Activated CD8-positive, alpha-beta T cell treated with anti-CD3 and anti-CD28 coated beads for 36 hours (primary cell): ENCODE measurements at regions not wholly inside any gene's neighbourhood (a gene's known extent, or its start where the extent isn't known, plus 50 kb on each side); places are given as distances from the start of the nearest gene placed in this dataset.

Experiments
- ATAC-seq: fragments of 200-7000 bp; cut with Tn5 transposase; one replicate; pipeline ENCODE4 v1.10.0; 2021; ENCODE audit warnings: mild to moderate bottlenecking, moderate library complexity
- CTCF ChIA-PET: fragments of 350-600 bp; sonication (Branson Sonifier 250); formaldehyde crosslinking; loops from one replicate; lab custom pipeline; 2021; ENCODE audit warnings: antibody characterized with exemption; lab: Charles Lee
- POLR2A ChIA-PET: fragments of 350-600 bp; sonication (Branson Sonifier 250); formaldehyde crosslinking; loops from one replicate; lab custom pipeline; 2021; ENCODE audit warnings: antibody characterized with exemption; lab: Charles Lee
- DNase-seq: peaks from one replicate; pipeline ENCODE4 v3.0.0-alpha.2; 2020
- H3K27ac Mint-ChIP-seq: one replicate; pipeline ENCODE4 v1.8.0; 2021; ENCODE audit warnings: mild to moderate bottlenecking, mixed read lengths
- H3K27me3 Mint-ChIP-seq: one replicate; pipeline ENCODE4 v1.8.0; 2021; ENCODE audit warnings: mixed read lengths
- H3K36me3 Mint-ChIP-seq: one replicate; pipeline ENCODE4 v1.8.0; 2021; ENCODE audit warnings: low read depth, mixed read lengths
- H3K4me1 Mint-ChIP-seq: one replicate; pipeline ENCODE4 v1.8.0; 2021; ENCODE audit warnings: low read depth, mixed read lengths
- H3K4me3 Mint-ChIP-seq: one replicate; pipeline ENCODE4 v1.8.0; 2021; ENCODE audit warnings: mild to moderate bottlenecking, moderate library complexity, mixed read lengths
- H3K9me3 Mint-ChIP-seq: one replicate; pipeline ENCODE4 v1.8.0; 2021; ENCODE audit warnings: mixed read lengths
- intact Hi-C: fragments of 100-400 bp; cut with micrococcal nuclease; formaldehyde crosslinking; loops from one replicate; pipeline ENCODE4 v1.10.0; 2022
- TF ChIP-seq, protein P1 (sequence below): fragments of 200-600 bp; IDR thresholded peaks from one replicate; pipeline ENCODE4 v1.8.0; 2022; ENCODE audit warnings: antibody characterized with exemption, mild to moderate bottlenecking

DNA sequence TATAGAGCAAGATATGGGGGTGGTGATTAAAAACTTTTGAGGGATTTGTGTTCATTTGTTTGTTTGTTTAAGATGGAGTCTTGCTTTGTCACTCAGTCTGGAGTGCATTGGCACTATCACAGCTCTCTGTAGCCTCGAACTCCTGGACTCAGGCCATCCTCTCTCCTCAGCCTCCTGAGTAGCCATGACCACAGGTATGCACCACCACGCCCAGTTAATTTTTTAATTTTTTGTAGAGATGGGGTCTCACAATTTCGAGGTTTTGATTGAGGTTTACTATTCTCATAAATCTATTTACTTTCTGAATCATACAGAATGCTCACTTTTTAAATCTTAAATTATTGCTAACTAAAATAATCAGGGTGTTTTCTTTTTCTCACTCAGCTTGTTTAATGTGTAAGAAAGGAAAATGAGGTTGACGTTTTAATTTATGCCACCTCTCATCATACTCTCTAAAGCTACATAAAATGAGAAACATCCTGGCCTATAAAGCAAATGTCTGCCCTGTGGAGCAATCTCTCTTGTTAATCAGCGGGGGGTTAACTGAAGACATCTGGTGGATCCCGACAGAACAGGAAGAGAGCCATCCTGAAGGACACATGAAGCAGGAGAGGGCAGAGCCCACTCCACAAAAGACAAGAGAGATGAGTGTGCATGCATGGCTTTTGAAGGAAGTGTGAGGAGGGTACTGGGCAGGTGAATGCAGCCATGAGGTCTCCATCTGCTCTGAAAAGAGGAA lies 589.1 kb upstream of the SLC8A1 start:
- H3K27ac Mint-ChIP-seq = no peak overlapping the region
- H3K4me1 Mint-ChIP-seq = no peaks in the 10 kb centered on the region
- no peaks in the 10 kb centered on the region for H3K36me3 Mint-ChIP-seq
- intact Hi-C loops = no loop called here
- H3K27me3 Mint-ChIP-seq = no peaks in the 10 kb centered on the region
- TF ChIP-seq, protein P1, sequence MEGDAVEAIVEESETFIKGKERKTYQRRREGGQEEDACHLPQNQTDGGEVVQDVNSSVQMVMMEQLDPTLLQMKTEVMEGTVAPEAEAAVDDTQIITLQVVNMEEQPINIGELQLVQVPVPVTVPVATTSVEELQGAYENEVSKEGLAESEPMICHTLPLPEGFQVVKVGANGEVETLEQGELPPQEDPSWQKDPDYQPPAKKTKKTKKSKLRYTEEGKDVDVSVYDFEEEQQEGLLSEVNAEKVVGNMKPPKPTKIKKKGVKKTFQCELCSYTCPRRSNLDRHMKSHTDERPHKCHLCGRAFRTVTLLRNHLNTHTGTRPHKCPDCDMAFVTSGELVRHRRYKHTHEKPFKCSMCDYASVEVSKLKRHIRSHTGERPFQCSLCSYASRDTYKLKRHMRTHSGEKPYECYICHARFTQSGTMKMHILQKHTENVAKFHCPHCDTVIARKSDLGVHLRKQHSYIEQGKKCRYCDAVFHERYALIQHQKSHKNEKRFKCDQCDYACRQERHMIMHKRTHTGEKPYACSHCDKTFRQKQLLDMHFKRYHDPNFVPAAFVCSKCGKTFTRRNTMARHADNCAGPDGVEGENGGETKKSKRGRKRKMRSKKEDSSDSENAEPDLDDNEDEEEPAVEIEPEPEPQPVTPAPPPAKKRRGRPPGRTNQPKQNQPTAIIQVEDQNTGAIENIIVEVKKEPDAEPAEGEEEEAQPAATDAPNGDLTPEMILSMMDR = no peak
- no peak overlapping the region for H3K4me3 Mint-ChIP-seq
- peaks cover 1% of the 10 kb centered on the region for H3K9me3 Mint-ChIP-seq
- no peak for DNase-seq
- ChIA-PET POLR2A (no interaction called here), CTCF (no interaction called here)
- ATAC-seq = no peak

DNA sequence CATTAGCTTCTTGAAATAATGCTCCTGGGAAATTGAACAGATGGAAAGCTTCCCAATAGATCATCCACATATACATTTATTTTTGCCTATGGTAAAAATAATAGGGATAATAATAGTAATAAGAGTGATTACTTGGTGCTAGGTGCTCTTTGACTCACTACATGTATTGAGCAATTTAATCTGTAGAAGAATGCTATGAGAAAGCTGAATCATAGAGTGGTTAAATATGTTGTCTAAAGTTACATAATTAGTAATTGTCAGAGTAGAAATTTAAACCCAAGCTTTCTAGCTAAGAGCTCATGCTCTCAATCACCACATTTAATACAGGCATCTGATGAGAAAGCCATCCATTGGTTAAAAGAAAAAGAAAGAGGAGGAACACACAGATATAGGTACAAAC lies 590.5 kb upstream of the SLC8A1 start:
- ATAC-seq (no peak), DNase-seq (no peak)
- H3K4me3 Mint-ChIP-seq = no peak overlapping the region
- H3K27ac Mint-ChIP-seq = no peak overlapping the region
- CTCF ChIA-PET = no interaction called here
- POLR2A ChIA-PET = no interaction called here
- H3K4me1 Mint-ChIP-seq = no peaks in the 10 kb centered on the region
- intact Hi-C loops = no loop called here
- H3K9me3 Mint-ChIP-seq = peaks cover 1% of the 10 kb centered on the region
- H3K36me3 Mint-ChIP-seq = no peaks in the 10 kb centered on the region
- H3K27me3 Mint-ChIP-seq = no peaks in the 10 kb centered on the region
- TF ChIP-seq, protein P1 = no peak

DNA sequence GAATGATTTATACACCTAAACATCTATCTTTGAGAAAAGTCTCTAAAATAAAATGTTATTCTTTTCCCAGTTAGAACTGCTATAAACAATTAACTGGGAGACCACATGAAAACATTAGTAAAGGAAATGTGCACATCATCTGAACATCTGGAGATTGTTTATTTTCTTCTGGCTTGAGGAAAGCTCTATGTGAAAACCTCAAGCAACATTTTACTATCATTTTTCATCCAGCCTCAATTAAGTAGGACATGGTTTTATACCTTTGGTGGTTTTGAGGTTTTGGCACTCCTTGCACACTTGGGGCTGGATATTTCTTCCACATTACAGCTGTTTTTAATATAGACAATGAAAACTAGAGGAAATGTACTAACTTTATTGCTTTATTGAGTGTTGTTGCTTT lies 609.5 kb upstream of the SLC8A1 start:
- TF ChIP-seq, protein P1 = no peak
- POLR2A ChIA-PET = no interaction called here
- CTCF ChIA-PET = no interaction called here

DNA sequence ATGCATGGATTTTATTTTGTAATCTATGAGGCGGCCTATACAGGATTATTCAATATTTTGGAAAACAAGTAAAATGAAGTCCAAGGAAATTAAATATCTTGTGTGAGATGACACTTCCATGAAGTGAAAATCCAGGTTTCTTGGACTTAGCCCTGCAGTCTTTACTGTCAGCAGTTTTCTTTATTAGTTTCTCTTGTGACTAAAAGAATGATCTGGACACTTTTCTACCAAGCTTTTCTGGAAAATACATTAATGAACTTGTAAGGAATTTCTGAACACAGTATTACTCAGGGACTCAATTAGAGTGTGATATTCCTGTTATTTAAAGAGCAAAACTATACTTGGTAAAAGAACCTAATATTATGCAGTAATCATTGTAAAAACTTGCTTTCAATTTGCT lies 610.4 kb upstream of the SLC8A1 start:
- no peaks in the 10 kb centered on the region for H3K27me3 Mint-ChIP-seq
- no peak overlapping the region for H3K27ac Mint-ChIP-seq
- POLR2A ChIA-PET = no interaction called here
- ATAC-seq (no peak), DNase-seq (no peak)
- H3K4me3 Mint-ChIP-seq = no peak overlapping the region
- H3K9me3 Mint-ChIP-seq = peaks cover 5% of the 10 kb centered on the region
- no peaks in the 10 kb centered on the region for H3K36me3 Mint-ChIP-seq
- intact Hi-C loops = no loop called here
- H3K4me1 Mint-ChIP-seq = no peaks in the 10 kb centered on the region
- CTCF ChIA-PET = no interaction called here
- TF ChIP-seq, protein P1 = no peak

More for the DNA sequence above, 609.5 kb upstream of the SLC8A1 start:
- ATAC-seq (no peak), DNase-seq (no peak)
- intact Hi-C loops = no loop called here
- Mint-ChIP-seq H3K27me3 (no peaks in the 10 kb centered on the region), H3K4me1 (no peaks in the 10 kb centered on the region), H3K27ac (no peak overlapping the region), H3K4me3 (no peak overlapping the region), H3K9me3 (peaks cover 5% of the 10 kb centered on the region), H3K36me3 (no peaks in the 10 kb centered on the region)

DNA sequence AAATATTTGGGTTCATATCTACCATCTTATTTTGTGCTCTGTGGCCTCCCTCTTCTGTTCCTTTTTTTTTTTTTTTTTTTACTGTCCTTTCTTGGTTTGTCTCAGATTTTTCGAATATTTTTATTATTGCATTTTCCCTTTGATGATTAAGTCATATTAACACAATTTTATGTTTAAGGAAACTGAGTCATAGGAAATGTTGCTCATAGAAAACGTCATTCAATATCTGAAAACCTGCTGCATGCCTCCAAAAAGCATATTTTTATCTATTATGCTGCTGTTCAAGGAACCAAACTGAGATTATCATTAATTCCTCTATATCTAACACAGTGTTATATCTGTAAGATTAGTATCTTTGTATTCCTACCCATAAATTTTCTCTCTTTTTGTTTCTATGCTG lies 614.3 kb upstream of the SLC8A1 start:
- ChIA-PET POLR2A (no interaction called here), CTCF (no interaction called here)
- H3K36me3 Mint-ChIP-seq = no peaks in the 10 kb centered on the region
- DNase-seq (no peak), ATAC-seq (no peak)
- H3K9me3 Mint-ChIP-seq = no peaks in the 10 kb centered on the region
- TF ChIP-seq, protein P1 = no peak
- H3K4me1 Mint-ChIP-seq = no peaks in the 10 kb centered on the region
- no peak overlapping the region for H3K27ac Mint-ChIP-seq
- intact Hi-C loops = no loop called here
- no peaks in the 10 kb centered on the region for H3K27me3 Mint-ChIP-seq
- no peak overlapping the region for H3K4me3 Mint-ChIP-seq
